Spinal cord (tissue), 9 donors: ENCODE measurements at regions not wholly inside any gene's neighbourhood (a gene's known extent, or its start where the extent isn't known, plus 50 kb on each side); places are given as distances from the start of the nearest gene placed in this dataset.

Experiments used
- DNase-seq, 6 donors: peaks; one replicate each; pipeline versions ENCODE4 v3.0.0 to v3.0.0-alpha.2; 2013 to 2015; ENCODE audit warnings: low spot score in 6 of 6, low read depth in 4 of 6
- H3K27ac ChIP-seq: one replicate; pipeline ENCODE4 v1.5.1; 2013; ENCODE audit warnings: low read depth, low read length, control low read depth
- H3K27me3 ChIP-seq: one replicate; pipeline ENCODE4 v1.6.1; 2013; ENCODE audit warnings: low read length; ENCODE audit not compliant: control insufficient read depth, insufficient read depth
- H3K36me3 ChIP-seq: one replicate; pipeline ENCODE4 v1.6.1; 2013; ENCODE audit warnings: low read length; ENCODE audit not compliant: control insufficient read depth, insufficient read depth
- H3K4me1 ChIP-seq: one replicate; pipeline ENCODE4 v1.6.1; 2013; ENCODE audit warnings: low read length; ENCODE audit not compliant: control insufficient read depth, insufficient read depth
- H3K4me3 ChIP-seq: one replicate; pipeline ENCODE4 v1.5.1; 2013; ENCODE audit warnings: low read depth, low read length, control low read depth
- H3K9me3 ChIP-seq: one replicate; pipeline ENCODE4 v1.6.1; 2013; ENCODE audit warnings: low read length; ENCODE audit not compliant: control insufficient read depth, insufficient read depth
- WGBS: methylation state at CpG from one replicate; pipeline ENCODE4 v1.1.5; 2013; ENCODE audit warnings: missing lambda C conversion rate; ENCODE audit not compliant: insufficient coverage; 5-methylcytosine and 5-hydroxymethylcytosine counted together
- donor health status: healthy.

DNA sequence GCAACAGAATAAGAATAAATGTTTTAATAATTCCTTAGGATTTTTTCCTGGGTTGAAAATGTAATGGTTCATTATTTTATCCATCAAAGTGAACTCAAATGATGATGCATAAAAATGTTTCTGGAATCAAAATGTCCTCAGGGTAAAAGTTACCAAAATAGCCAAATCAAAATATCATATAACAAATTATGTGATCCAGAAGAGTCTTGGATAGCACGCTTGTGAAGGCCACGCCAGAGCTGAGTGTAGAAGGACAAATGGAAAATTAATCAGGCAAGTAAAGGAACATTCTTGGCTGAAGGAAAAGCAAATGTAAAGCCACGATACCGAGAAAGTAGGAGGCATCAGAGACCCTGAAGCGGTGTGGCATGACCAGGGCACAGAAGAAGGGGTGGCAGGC is 169.2 kb downstream of the CAPZA3 start:
- Histone ChIP-seq H3K27ac (peak overlapping the region; percentile 27), H3K36me3 (no peaks in the 10 kb centered on the region), H3K4me3 (no peak overlapping the region), H3K27me3 (no peaks in the 10 kb centered on the region), H3K4me1 (peaks cover 4% of the 10 kb centered on the region), H3K9me3 (peaks cover under 1% of the 10 kb centered on the region)
- DNase-seq: no peak
- WGBS: 94% methylated on average over 5 of the region's 5 CpGs

DNA sequence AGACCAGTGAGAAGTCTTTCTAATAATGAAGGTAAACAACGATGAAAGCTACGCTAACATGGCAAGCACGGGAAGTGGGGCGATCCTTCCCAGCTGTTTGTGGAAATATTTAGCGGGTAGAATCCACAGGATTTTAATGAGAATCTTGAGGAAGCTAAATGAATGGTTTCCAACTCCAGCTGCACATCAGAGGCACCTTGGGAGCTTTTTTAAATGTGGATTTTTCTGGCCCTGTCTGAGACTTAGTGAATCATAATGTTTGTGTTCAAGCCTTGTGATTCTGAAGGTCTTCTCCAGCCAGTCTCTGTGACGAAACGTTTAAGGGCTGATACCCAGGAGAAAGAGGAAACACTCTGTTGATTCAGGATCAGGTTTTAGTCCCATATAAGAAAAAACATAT is 169.8 kb downstream of the CAPZA3 start:
- Histone ChIP-seq H3K27me3 (no peaks in the 10 kb centered on the region), H3K27ac (peak overlapping the region; percentile 27), H3K9me3 (peaks cover 2% of the 10 kb centered on the region), H3K4me3 (no peak overlapping the region), H3K4me1 (peaks cover 4% of the 10 kb centered on the region), H3K36me3 (no peaks in the 10 kb centered on the region)
- 76% methylated on average over 5 of the region's 7 CpGs for WGBS
- no peak for DNase-seq

DNA sequence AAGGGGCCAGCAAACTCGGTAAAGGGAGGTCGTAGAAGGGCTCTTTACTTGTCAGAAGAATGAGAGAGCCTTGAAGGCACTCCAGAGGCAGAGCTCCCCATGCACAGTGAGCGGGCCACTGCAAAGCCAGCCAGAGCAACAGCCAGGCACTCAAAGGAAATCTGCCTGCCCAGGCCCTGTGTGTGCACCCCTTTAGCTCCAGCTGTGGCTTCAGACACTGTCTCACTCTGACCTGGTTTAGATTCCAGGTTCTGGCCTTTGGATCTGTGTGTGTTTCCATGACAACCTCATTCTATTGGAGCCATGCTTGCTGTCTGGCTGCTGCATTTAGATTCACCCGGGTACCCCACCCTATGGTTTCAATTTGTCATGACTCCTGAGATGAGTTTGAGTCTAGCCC is 170.3 kb downstream of the CAPZA3 start:
- peak in 2 of 6 donors; percentile 35 to 70 for DNase-seq
- Histone ChIP-seq H3K27me3 (no peaks in the 10 kb centered on the region), H3K36me3 (no peaks in the 10 kb centered on the region), H3K27ac (peak overlapping the region; percentile 36), H3K4me1 (peaks cover 4% of the 10 kb centered on the region), H3K9me3 (peaks cover 2% of the 10 kb centered on the region), H3K4me3 (no peak overlapping the region)
- 28% methylated on average over 4 of the region's 4 CpGs for WGBS

DNA sequence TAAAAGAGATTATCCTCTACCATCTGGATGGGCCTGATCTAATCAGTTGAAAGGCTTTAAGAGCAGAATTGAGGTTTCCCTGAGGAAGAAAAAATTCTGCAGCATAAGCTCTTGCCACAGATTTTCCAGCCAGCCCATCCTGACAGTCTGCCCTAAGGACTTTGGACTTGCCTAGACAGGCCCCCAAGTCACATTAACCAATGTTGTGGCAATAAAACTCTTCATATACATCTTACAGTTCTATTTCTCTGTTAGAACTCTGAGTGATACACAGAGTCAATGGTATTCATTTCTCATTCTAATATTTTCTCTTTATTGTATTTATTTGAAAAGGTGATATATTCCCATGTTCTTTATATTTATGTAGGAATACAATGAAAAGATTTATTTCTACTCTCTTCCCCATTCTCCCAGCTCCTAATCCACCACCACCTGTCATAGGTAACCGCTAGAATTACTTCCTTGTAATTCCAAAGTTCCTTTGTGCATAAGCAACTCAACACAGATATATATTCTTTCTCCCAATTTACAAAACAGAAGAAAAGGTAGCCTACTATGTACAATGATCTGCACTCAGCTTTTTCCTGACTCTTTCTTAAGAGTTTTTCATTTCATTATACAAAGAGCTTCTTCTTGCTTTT is 182.1 kb downstream of the CAPZA3 start:
- 92% methylated on average over 1 of the region's 1 CpG for WGBS
- Histone ChIP-seq H3K27me3 (no peaks in the 10 kb centered on the region), H3K27ac (no peak overlapping the region)

DNA sequence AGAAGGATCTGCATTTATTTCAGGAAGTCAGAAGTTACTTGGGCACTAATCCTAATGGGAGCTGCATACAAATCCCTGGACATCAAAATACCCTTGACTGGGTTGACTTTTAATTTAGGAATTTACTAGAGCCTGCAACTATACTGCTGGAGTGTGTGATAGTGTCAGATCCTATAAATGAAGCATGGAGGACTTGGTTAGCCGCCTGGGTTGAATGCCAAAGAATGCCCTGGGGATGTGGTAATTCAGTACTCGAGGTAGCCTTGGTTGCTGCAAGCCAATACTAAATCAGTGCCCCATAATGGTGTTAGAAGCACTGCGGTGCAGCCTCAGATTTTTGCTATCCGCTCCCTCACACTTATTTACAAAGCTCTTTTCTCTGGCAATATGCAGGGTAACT is 184.9 kb downstream of the CAPZA3 start:
- H3K4me3 ChIP-seq: no peak overlapping the region
- no peaks in the 10 kb centered on the region for H3K4me1 ChIP-seq
- H3K27me3 ChIP-seq: no peaks in the 10 kb centered on the region
- H3K36me3 ChIP-seq: no peaks in the 10 kb centered on the region
- H3K27ac ChIP-seq: no peak overlapping the region
- WGBS: 74% methylated on average over 4 of the region's 4 CpGs
- peak in 1 of 6 donors; percentile 54 for DNase-seq
- H3K9me3 ChIP-seq: no peaks in the 10 kb centered on the region

More for the DNA sequence above, 182.1 kb downstream of the CAPZA3 start:
- H3K4me1 ChIP-seq: no peaks in the 10 kb centered on the region
- no peaks in the 10 kb centered on the region for H3K9me3 ChIP-seq
- no peaks in the 10 kb centered on the region for H3K36me3 ChIP-seq
- H3K4me3 ChIP-seq: no peak overlapping the region
- DNase-seq: no peak

DNA sequence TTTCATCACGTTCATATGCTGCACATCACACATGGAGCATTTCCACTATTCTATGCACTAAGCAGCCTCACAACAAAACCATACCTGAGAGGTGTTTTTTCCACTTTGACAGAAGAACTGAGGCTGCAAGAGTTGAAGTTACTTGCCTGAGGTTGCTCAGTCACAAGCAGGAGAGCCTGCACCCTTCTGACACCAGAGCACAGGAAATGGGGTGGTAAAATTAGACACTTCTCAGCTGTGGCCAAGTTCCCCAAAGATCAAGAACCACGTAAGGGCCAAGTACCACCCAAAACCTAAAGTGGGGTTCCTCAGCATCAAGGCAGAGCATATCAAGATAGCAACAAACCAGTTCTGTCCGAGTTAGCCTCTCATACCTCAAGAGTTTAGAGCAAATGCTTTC is 185.8 kb downstream of the CAPZA3 start:
- Histone ChIP-seq H3K4me3 (no peak overlapping the region), H3K4me1 (no peaks in the 10 kb centered on the region), H3K27me3 (no peaks in the 10 kb centered on the region), H3K9me3 (no peaks in the 10 kb centered on the region), H3K36me3 (no peaks in the 10 kb centered on the region), H3K27ac (no peak overlapping the region)
- no peak for DNase-seq
- whole genome bisulfite sequencing: 100% methylated on average over 1 of the region's 3 CpGs

DNA sequence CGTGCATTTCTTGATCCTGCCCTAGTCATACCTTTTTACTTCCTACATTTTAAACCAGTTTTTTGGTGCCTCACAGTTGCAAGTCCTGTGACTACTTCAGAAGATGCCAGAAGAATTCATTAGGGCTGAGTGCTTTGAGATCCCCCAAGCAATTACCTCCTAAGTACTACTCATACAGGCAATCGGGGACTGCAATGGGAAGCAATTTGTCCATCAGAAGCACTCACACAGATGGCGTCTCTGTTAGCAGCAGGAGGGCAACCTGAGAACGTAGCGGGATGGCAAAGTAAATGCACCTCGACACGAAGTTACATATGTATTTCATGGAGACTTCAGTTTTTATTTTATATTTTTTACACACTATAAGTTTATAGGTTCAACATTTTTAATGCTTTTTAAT is 188.3 kb downstream of the CAPZA3 start:
- no peaks in the 10 kb centered on the region for H3K36me3 ChIP-seq
- peak in 1 of 6 donors; percentile 42 for DNase-seq
- no peaks in the 10 kb centered on the region for H3K4me1 ChIP-seq
- no peaks in the 10 kb centered on the region for H3K9me3 ChIP-seq
- WGBS: 73% methylated on average over 2 of the region's 7 CpGs
- no peak overlapping the region for H3K27ac ChIP-seq
- H3K27me3 ChIP-seq: no peaks in the 10 kb centered on the region
- no peak overlapping the region for H3K4me3 ChIP-seq

DNA sequence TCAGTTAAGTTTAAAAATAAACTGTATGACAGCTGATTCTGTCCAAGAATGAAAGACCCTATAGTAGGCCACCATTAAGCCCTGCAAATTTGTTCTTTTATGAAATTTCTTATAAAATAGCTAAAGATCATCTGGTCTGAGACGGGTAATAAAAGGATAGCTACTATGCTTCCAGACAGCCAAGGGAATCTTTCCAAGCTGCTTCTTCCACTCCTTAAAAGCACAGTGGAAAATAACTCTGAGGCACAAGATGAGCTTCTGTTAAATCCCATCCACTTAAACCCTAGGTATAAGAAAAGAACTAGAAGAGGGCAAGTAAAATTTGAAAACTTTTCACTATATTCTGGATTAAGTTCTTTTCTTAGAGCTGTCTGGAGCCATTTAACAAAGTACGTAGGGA is 194.3 kb downstream of the CAPZA3 start:
- no peak overlapping the region for H3K27ac ChIP-seq
- WGBS: no CpG with 5 or more reads among the region's 2 CpGs
- no peaks in the 10 kb centered on the region for H3K4me1 ChIP-seq
- no peaks in the 10 kb centered on the region for H3K9me3 ChIP-seq
- H3K4me3 ChIP-seq: no peak overlapping the region
- no peaks in the 10 kb centered on the region for H3K27me3 ChIP-seq
- no peak for DNase-seq
- H3K36me3 ChIP-seq: no peaks in the 10 kb centered on the region

DNA sequence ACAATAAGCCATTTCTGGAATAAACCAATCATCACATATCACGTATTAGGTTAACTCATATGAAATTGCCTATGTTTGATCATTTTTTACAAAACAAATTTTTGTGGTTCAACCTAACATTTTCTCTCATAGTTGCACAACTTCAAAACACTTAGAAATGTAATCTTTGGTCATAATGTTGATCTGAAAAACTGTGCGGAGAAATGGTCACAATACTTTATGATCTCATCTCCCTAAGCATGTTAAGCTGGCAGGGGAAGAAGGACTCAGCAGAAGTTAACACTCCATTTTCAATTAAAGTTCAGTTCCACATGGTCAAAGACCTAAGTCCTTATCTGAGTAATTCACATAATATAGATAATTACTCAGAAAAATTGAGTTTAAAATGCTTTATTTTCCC is 194.8 kb downstream of the CAPZA3 start:
- Histone ChIP-seq H3K27ac (no peak overlapping the region), H3K9me3 (no peaks in the 10 kb centered on the region), H3K4me1 (no peaks in the 10 kb centered on the region), H3K4me3 (no peak overlapping the region), H3K27me3 (no peaks in the 10 kb centered on the region), H3K36me3 (no peaks in the 10 kb centered on the region)
- DNase-seq: no peak
- no CpG with 5 or more reads among the region's 2 CpGs for WGBS

DNA sequence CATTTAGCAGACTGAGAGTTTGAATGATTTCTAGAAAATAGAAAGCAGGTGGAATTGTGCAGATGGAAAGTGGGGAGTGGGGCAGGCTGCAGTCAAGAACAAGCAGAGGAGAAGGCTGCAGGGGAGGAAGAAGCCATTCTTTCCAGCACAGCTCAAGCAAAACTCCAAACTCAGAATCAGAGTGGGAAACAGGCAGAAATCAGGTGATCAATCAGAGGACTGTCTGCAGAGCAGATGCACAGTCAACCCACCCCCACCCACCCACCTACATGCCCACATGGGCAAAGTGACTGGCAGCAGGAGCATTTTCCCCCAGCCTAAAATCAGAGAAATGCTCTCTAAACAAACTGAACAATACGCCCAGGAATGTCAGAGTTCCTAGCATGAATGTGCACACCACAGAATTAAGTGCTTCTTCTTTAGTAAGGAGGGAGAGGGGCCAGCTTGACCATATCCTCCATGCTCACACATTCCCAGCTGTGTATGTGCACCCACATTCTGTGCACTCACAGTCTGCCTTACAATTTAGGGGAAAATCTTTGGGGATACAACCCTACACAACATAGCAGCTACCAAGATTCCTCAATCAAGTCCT is 194.1 kb upstream of the PLEKHA5 start:
- no peak for DNase-seq

More for the DNA sequence above, 194.1 kb upstream of the PLEKHA5 start:
- no peaks in the 10 kb centered on the region for H3K9me3 ChIP-seq
- no peak overlapping the region for H3K4me3 ChIP-seq
- no peaks in the 10 kb centered on the region for H3K4me1 ChIP-seq
- no CpG with 5 or more reads among the region's 1 CpG for WGBS
- H3K27ac ChIP-seq: no peak overlapping the region
- H3K27me3 ChIP-seq: no peaks in the 10 kb centered on the region
- H3K36me3 ChIP-seq: no peaks in the 10 kb centered on the region
